ENCODE measurements at regions not wholly inside any gene's neighbourhood (a gene's known extent, or its start where the extent isn't known, plus 50 kb on each side); places are given as distances from the start of the nearest gene placed in this dataset.
A peak's percentile ranks its signal among the peaks of the same experiment; 100 is the strongest.

- no peak for TF ChIP-seq EZH2 (IDR thresholded peaks at IDR 0.05; ENCODE audit: low read length)
- no peak for TF ChIP-seq CTCF (optimal IDR thresholded peaks at IDR 0.05 in 1 of 3, IDR thresholded peaks at IDR 0.05 in 1 of 3, conservative IDR thresholded peaks at IDR 0.05 in 1 of 3; ENCODE audit: extremely low read depth in 1 of 3, insufficient read depth in 2 of 3, low read length in 3 of 3)
- Histone ChIP-seq H3K79me2 (ENCODE audit: control insufficient read depth, insufficient read depth, low read length) (no peaks in the 10 kb centered on the region), H3K4me3 (ENCODE audit: control insufficient read depth in 2 of 3, extremely low read depth in 1 of 3, insufficient read depth in 2 of 3, low read depth in 1 of 3, low read length in 3 of 3) (no peak overlapping the region), H3K36me3 (ENCODE audit: control insufficient read depth in 2 of 2, extremely low read depth in 1 of 2, insufficient read depth in 2 of 2, low read length in 2 of 2) (no peaks in the 10 kb centered on the region), H4K20me1 (ENCODE audit: control insufficient read depth, extremely low read depth, insufficient read depth, low read length) (no peaks in the 10 kb centered on the region), H3K27me3 (ENCODE audit: control insufficient read depth, extremely low read depth, insufficient read depth, low read length) (no peaks in the 10 kb centered on the region), H3K9me3 (ENCODE audit: control insufficient read depth, low read depth, low read length) (no peaks in the 10 kb centered on the region), H3K9ac (ENCODE audit: control insufficient read depth, extremely low read depth, insufficient read depth, low read length) (no peak overlapping the region), H3K4me1 (ENCODE audit: control insufficient read depth, extremely low read depth, insufficient read depth, low read length) (peaks cover 16% of the 10 kb centered on the region), H3K4me2 (ENCODE audit: control insufficient read depth, extremely low read depth, insufficient read depth, low read depth, low read length) (no peak overlapping the region), H2AFZ (ENCODE audit: control insufficient read depth, low read length) (peak overlapping the region; percentile 7), H3K9me1 (ENCODE audit: control insufficient read depth, extremely low read depth, insufficient read depth, low read length) (no peaks in the 10 kb centered on the region), H3K27ac (ENCODE audit: control insufficient read depth, insufficient read depth, low read length) (no peak overlapping the region)
- dilution Hi-C loops (cut with MboI; ENCODE audit: extremely low pct_ligation_motif_present, low sequenced_read_pairs): no loop called here
- no peak for FAIRE-seq
- no peak for DNase-seq (ENCODE audit: low read depth, low spot score)
Measured at GRCh38 chr7:116342125-116342524, 131.8 kb downstream of the TES start.

- H3K4me2 ChIP-seq (ENCODE audit: control insufficient read depth, extremely low read depth, insufficient read depth, low read depth, low read length): no peak overlapping the region
- no peaks in the 10 kb centered on the region for H3K9me3 ChIP-seq (ENCODE audit: control insufficient read depth, low read depth, low read length)
- no peaks in the 10 kb centered on the region for H3K27me3 ChIP-seq (ENCODE audit: control insufficient read depth, extremely low read depth, insufficient read depth, low read length)
- dilution Hi-C loops (cut with MboI; ENCODE audit: extremely low pct_ligation_motif_present, low sequenced_read_pairs): no loop called here
- H3K9ac ChIP-seq (ENCODE audit: control insufficient read depth, extremely low read depth, insufficient read depth, low read length): no peak overlapping the region
- no peaks in the 10 kb centered on the region for H3K36me3 ChIP-seq (ENCODE audit: control insufficient read depth in 2 of 2, extremely low read depth in 1 of 2, insufficient read depth in 2 of 2, low read length in 2 of 2)
- no peak for DNase-seq (ENCODE audit: low read depth, low spot score)
- FAIRE-seq: no peak
- H3K79me2 ChIP-seq (ENCODE audit: control insufficient read depth, insufficient read depth, low read length): no peaks in the 10 kb centered on the region
- H3K4me1 ChIP-seq (ENCODE audit: control insufficient read depth, extremely low read depth, insufficient read depth, low read length): no peaks in the 10 kb centered on the region
- H4K20me1 ChIP-seq (ENCODE audit: control insufficient read depth, extremely low read depth, insufficient read depth, low read length): no peaks in the 10 kb centered on the region
- TF ChIP-seq EZH2 (IDR thresholded peaks at IDR 0.05; ENCODE audit: low read length): no peak
- no peak for TF ChIP-seq CTCF (optimal IDR thresholded peaks at IDR 0.05 in 1 of 3, IDR thresholded peaks at IDR 0.05 in 1 of 3, conservative IDR thresholded peaks at IDR 0.05 in 1 of 3; ENCODE audit: extremely low read depth in 1 of 3, insufficient read depth in 2 of 3, low read length in 3 of 3)
- no peak overlapping the region for H3K4me3 ChIP-seq (ENCODE audit: control insufficient read depth in 2 of 3, extremely low read depth in 1 of 3, insufficient read depth in 2 of 3, low read depth in 1 of 3, low read length in 3 of 3)
- no peak overlapping the region for H3K27ac ChIP-seq (ENCODE audit: control insufficient read depth, insufficient read depth, low read length)
- no peaks in the 10 kb centered on the region for H3K9me1 ChIP-seq (ENCODE audit: control insufficient read depth, extremely low read depth, insufficient read depth, low read length)
- no peak overlapping the region for H2AFZ ChIP-seq (ENCODE audit: control insufficient read depth, low read length)
Measured at GRCh38 chr7:116347151-116347832, 137.0 kb downstream of the TES start.
